ENCODE measurements at regions not wholly inside any gene's neighbourhood (a gene's known extent, or its start where the extent isn't known, plus 50 kb on each side); places are given as distances from the start of the nearest gene placed in this dataset.

DNA sequence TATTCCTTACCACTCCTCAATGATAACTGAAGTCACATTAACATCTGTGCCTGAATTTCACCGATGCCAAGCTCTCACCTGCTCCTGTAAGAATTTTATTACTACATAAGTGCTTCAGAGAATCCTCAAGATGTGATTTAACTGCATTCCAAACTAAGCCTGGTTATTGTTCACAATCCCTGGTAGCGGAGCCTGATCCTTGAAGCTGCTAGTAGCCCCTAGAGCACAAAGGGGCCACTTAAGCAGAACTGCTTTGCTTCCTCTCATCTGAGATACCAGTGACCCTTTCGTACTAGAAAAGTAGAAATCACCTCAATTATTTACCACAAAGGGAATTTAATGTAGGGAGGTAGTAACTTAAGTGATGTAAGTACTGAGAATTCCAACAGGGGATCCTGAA, 529.6 kb downstream of the CPS1 start:
- TF ChIP-seq POLR2A (IDR thresholded peaks at IDR 0.05; ENCODE audit: low read depth, low read length): no peak
- TF ChIP-seq TAF1 (IDR thresholded peaks at IDR 0.05; ENCODE audit: borderline replicate concordance, low read depth, low read length): no peak

Data from GM12892 (cell line).